ENCODE measurements at regions not wholly inside any gene's neighbourhood (a gene's known extent, or its start where the extent isn't known, plus 50 kb on each side); places are given as distances from the start of the nearest gene placed in this dataset.

GRCh38 chr3:65230261-65231139 lies 542.7 kb upstream of the ADAMTS9 start:
- DNase-seq, result no peak

DNA sequence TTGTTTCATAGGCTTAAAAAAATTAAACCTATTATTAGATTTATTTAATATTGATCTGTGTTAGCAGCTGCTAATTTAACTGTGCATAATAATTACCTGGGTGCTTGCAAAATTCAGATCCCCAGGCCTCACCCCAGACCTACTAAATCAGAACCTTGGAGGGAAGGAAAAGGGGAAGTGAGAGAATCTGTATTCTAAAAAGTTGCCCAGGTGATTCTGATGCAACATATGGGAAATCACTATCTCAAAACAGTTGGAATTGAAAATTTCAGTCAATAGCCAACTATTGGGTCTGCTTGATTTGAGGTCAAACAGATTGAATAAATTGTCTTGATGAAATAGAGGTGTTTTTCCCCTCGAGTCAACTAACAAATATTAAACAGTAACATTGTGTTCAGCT lies 538.5 kb upstream of the ADAMTS9 start:
- no peak for DNase-seq

- DNase-seq, result no peak
Observed at GRCh38 chr3:65210026-65210814, 522.4 kb upstream of the ADAMTS9 start.

- no peak for DNase-seq
Observed at GRCh38 chr3:65202395-65202794, 514.6 kb upstream of the ADAMTS9 start.

GRCh38 chr3:65201926-65202325 lies 514.1 kb upstream of the ADAMTS9 start:
- no peak for DNase-seq

DNA sequence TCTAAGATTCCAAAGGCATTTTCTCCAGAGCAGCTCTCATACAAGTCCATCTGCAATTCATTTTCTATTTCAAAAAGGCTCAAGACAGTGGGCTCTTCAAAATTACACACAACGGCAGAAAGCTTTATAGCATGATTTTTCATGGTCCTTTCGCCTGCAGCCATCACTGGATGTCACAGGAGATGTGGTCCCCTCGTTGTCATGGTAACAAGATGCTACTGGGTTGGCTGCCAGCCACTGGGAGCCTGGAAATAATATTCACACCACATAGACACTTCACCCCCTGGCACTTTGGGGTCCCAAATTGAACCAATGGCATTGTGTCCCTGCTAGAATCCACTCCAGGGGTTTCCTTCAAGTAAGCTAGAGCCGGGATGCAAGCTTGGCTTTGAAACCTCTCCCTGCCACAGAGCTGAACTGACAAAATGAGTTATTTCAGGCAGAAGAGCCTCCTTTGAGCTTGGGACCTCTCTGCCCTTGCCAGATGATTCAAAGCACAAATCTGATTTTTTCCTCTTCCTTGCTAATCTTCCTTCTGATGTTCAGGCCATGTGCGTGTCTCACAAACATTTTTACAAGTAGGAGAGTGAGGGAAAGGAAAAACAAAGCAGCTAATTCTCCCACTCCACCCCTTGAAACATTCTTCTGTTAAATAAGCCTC lies 512.6 kb upstream of the ADAMTS9 start:
- no peak for DNase-seq

- no peak for DNase-seq
Observed at GRCh38 chr3:65196663-65197062, 508.9 kb upstream of the ADAMTS9 start.

DNA sequence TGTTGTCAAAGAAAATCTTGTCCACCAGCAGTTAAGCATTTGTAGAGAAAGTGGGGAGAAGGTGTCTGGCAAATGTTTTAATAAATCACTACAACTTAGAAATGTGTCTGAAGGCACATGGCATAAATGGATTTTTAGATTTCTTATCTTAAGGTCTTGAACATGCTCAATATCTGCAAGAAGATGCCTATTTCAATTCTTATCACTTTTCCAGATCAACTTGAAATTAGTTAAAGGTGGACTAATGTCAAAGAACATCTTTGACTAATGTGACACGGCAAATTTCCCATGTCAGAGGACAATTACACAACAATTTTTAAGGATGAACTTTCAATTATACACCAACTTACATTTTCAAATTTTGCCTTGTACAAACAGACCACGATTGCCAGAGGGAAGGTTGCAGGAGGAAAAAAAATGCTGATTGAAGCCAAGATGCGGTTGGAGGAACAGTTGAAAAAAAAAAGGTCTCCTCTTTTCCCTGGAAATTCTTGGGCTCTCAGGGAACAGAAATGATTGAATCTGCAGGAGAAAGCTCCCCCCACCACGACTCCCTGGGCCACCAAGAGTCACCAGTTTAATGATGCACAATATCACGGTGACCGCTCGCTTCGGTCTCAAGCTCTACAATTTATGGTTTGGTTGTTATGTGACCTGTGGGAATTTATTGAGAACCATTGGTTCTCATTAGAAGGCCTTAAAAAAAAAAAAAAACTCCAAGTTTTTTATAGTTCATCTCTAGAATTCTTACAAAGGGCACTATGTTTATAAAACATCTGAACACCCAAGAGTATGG lies 507.6 kb upstream of the ADAMTS9 start:
- no peak for DNase-seq

DNA sequence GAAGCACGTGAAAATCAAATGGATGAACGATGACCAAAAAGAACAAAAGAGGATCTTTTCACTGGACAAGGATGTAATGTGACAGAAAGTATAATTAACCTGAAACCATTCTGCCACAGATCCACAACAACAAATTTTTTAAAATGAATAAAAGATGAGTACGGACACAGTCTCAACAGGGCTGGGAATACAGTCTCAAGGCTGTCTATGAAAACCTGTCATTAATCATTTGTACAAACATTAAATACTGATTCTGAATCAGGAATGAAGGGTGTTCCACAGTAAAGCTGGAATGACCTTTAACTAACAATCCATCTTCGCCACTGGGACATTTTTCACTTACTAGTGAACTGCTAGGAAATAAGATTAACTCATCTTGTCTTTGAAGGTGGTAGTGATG lies 506.9 kb upstream of the ADAMTS9 start:
- no peak for DNase-seq

GRCh38 chr3:65194047-65194714 lies 506.4 kb upstream of the ADAMTS9 start:
- no peak for DNase-seq

- no peak for DNase-seq
Observed at GRCh38 chr3:65193531-65193930, 505.7 kb upstream of the ADAMTS9 start.

- no peak for DNase-seq
Observed at GRCh38 chr3:65190111-65190510, 502.3 kb upstream of the ADAMTS9 start.

DNA sequence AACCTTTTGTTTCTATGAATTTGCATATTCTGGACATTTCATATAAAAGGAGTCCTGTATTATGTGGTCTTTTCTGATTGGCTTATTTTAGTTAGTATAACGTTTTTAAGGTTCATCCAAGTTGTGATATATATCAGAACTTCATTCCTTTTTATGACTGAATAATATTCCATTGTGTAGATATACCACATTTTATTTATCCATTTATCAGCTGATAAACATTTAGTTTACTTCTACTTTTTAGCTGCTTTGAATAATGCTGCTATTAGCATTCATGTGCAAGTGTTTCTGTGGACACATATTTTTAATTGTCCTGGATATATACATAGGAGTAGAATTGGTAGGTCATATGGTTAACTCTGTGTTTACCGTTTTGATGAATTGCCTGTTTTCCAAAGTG lies 498.5 kb upstream of the ADAMTS9 start:
- DNase-seq, result no peak

- no peak for DNase-seq
Observed at GRCh38 chr3:65182682-65183081, 494.9 kb upstream of the ADAMTS9 start.

GRCh38 chr3:65182085-65182484 lies 494.3 kb upstream of the ADAMTS9 start:
- DNase-seq, result no peak

GRCh38 chr3:65181391-65181871 lies 493.6 kb upstream of the ADAMTS9 start:
- DNase-seq, result no peak

- no peak for DNase-seq
Observed at GRCh38 chr3:65178703-65179102, 490.9 kb upstream of the ADAMTS9 start.

DNA sequence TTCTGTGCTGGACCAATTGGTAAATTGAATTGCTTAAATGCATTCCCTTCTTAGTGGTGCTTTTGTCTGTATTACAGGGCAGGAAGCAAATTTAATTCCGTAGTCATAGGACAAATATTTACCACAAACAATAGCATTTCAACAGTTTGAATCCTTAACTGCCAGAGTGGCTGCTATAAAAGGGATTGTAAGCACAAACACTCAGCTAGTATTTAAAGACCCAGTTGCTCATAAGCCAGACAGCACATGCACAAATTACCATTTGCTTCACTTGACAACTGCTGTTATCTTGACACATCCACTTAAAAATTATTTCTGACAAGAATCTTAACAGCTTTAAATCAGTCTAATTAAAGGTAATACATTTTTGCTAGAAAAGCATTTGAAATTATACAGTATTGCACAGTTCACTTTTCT lies 490.2 kb upstream of the ADAMTS9 start:
- no peak for DNase-seq

- no peak for DNase-seq
Observed at GRCh38 chr3:65174713-65175112, 486.9 kb upstream of the ADAMTS9 start.

DNA sequence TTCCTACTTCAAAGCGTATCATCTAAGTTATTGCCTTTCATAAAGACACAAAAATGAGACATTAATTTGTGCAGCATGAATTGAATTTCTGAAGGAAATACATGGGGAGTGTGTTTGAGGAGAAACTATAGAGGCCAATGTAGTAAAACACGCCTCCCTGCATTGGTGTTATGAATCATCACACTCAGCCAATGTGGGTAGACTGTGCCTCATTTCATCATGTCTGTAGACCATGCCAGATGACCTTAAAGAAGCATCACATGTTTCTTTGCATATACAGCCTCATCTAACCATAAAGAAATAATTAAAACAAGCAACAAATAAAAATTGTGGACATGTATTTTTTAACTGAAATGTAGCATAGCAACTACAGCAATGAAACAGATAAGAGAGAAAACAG lies 486.0 kb upstream of the ADAMTS9 start:
- DNase-seq, result no peak

DNA sequence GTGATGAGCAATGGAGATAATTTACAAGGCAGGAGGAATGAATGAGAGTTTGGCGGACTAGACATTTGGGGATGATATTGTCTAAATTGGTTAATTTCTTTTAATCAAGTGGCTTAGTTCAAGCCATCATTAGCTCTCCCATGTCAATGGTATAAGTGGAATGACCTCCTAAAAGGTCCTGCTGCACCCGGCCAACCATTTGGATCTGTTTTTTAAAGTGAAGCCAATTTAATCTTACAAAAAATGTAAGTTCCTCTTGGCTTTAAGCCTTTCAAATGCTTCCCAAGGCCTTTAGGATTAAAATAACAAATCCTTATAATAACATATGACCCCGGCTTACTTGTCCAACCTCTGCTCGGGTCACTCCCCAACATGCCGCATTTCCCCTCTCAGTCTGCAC lies 484.4 kb upstream of the ADAMTS9 start:
- no peak for DNase-seq

Data from NCI-H1092 (cell line).